ENCODE measurements at regions not wholly inside any gene's neighbourhood (a gene's known extent, or its start where the extent isn't known, plus 50 kb on each side); places are given as distances from the start of the nearest gene placed in this dataset.

DNA sequence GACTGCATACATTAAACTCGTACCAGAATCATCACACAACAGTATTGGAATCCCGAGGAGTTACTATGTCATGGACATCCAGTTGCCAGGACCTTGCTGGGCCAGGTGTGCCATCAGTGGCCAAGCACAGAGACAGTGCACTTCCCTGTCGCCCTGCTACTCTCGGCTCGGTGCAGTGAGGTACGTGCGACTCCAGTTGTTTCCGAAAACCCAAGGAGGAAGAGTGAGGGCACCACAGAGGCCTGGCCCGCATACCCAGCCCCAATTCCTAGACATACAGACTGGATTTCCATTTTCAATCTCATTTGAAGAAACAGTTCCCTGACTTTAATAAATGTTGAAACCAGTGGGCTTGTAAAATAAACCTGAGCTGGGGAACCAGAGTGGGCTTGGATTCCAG is 62.5 kb upstream of the AFDN start:
- H3K4me3 ChIP-seq (ENCODE audit: low read depth in 1 of 2, low read length in 2 of 2): no peak overlapping the region
- H3K36me3 ChIP-seq (ENCODE audit: control insufficient read depth in 1 of 2, insufficient read depth in 2 of 2, low read length in 2 of 2): no peaks in the 10 kb centered on the region
- no peaks in the 10 kb centered on the region for H3K9me3 ChIP-seq (ENCODE audit: control insufficient read depth in 1 of 2, low read length in 2 of 2)
- no peak overlapping the region for H3K27ac ChIP-seq (ENCODE audit: low read length)
- H3K27me3 ChIP-seq (ENCODE audit: low read depth, low read length): no peaks in the 10 kb centered on the region
- H3K4me1 ChIP-seq (ENCODE audit: control insufficient read depth in 1 of 2, insufficient read depth in 2 of 2, low read length in 2 of 2): peaks cover 7 to 17% of the 10 kb centered on the region in 2 donors

DNA sequence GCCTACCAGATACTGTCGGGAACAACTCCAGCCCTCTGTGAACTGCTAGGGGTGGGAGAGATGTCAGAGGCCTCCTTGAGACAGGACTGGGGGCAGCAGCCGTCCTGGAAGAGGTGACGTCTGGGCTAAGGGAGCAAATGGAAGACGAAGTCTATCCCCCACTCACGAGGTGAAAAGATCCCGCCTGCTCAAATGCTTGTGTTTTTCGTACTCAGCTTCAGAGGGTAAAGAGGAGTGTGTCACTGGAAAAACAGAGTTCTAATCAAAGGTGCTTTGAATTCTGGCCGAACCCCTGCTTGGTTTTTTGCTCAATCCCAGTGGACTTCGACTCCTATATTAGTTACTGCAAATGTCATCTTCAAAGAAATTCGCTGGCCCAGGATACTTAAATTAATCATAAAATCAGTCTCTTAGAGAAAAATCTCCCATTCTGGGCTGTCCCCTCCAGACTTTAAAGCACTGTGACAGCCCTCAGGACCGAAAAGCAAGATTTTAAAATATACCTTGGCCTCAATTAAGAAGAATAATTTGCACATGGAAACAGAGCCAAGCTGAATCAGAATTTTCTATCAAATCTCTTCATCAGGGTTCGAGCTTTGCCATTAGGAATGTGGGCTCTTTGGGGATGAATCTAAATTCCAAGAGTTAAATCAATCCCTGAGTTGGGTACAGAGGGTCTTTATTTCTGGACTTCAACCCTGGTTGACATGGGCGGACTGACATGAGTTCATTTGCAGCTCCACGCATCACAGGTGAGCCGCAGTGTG is 61.8 kb upstream of the AFDN start:
- no peak overlapping the region for H3K4me3 ChIP-seq (ENCODE audit: low read depth in 1 of 2, low read length in 2 of 2)
- H3K27ac ChIP-seq (ENCODE audit: low read length): no peak overlapping the region
- H3K4me1 ChIP-seq (ENCODE audit: control insufficient read depth in 1 of 2, insufficient read depth in 2 of 2, low read length in 2 of 2): peaks cover 7 to 17% of the 10 kb centered on the region in 2 donors

DNA sequence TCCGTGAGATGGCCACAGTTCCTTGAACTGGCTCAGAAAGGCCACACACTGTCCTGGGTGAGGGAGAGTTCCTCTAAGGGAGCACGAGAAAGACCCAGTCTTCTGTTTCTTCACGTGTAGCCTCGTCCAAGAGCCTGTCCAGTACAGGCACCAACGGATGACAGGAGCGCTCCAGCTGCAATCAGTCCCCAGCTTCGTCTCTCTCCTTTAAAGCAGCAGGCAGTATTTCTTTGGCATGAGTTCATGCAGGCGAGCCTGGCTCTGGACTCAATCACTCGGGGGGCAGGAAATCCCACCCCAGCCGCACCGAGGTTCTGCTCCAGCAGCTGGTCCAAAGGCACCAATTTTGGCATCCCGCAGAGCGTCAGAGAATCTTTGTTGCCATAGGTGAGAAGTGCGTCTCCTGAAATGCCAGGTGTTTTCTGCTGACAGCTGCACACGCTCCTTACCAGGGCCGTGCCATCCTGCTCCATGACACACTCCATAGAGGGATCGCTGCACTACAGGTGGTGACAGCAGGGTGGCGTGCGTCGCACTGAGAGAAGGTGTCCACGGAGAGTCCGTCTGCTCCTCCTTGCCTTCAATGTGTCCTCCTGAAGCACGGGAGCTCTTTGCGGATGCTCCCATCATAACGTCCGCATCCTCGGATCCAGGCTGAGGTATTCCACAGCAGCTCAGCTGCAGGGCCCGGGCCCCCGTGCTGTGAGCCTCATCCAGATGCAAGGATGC is 59.6 kb upstream of the AFDN start:
- H3K36me3 ChIP-seq (ENCODE audit: control insufficient read depth in 1 of 2, insufficient read depth in 2 of 2, low read length in 2 of 2): no peaks in the 10 kb centered on the region
- no peak overlapping the region for H3K4me3 ChIP-seq (ENCODE audit: low read depth in 1 of 2, low read length in 2 of 2)
- H3K9me3 ChIP-seq (ENCODE audit: control insufficient read depth in 1 of 2, low read length in 2 of 2): no peaks in the 10 kb centered on the region
- no peaks in the 10 kb centered on the region for H3K27me3 ChIP-seq (ENCODE audit: low read depth, low read length)
- peaks cover 0 to under 1% of the 10 kb centered on the region in 2 donors for H3K4me1 ChIP-seq (ENCODE audit: control insufficient read depth in 1 of 2, insufficient read depth in 2 of 2, low read length in 2 of 2)
- no peak overlapping the region for H3K27ac ChIP-seq (ENCODE audit: low read length)

More for the DNA sequence above, 61.8 kb upstream of the AFDN start:
- Histone ChIP-seq H3K27me3 (ENCODE audit: low read depth, low read length) (no peaks in the 10 kb centered on the region), H3K36me3 (ENCODE audit: control insufficient read depth in 1 of 2, insufficient read depth in 2 of 2, low read length in 2 of 2) (no peaks in the 10 kb centered on the region), H3K9me3 (ENCODE audit: control insufficient read depth in 1 of 2, low read length in 2 of 2) (no peaks in the 10 kb centered on the region)

DNA sequence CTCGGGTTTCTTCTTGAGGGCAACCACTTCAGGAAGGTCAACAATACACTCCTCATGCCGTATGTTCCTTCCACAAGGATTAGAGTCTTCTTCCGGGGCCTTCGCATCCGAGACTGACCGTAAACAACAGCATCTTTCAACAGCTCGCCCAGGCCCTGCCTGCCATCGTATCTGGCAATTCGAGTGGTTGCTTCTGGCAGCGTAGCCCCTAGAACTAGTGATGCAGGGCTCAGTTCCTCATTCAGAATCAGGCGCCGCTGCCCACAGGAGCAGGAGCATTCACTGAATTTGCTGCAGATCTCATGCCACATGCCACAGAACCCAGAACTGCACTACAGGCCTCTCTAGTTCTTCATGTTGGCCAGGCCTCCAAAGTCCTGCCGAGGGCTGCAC is 59.0 kb upstream of the AFDN start:
- no peaks in the 10 kb centered on the region for H3K27me3 ChIP-seq (ENCODE audit: low read depth, low read length)

DNA sequence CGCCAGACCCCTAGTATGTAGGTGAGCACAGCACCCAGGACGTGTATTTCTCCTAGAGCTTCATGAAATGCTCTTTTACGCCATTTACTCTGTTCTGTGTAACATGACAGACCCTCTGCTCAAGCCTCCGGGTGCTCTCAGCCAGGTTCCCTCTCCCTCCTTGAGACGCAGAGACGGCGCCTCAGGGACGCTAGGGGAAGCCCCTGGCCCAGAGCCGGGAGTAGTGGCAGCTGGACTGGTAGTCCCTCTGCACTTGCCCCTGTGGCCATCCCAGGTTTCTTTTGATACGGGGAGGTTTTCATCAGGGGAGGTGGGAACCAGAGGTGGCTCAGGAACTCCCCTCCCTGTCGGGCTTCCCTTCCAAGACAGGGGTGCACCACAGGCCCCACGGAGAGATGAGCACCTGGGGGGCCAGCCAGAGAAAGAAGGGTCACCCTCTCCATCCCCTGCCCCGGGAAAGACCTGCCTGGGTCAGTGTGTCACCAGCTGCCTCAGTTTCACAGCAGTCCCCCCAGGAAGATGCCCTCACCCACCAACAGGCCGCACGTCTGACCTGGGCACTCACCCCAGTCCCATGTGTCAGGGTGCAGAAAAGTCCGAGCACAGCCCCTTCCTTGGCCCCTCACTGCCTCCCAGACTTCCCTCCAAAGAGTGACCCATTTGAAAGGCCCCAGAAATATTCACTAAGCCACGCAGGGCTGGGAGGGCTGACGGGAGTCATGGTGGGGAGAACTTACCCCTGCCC is 58.1 kb upstream of the AFDN start:
- no peaks in the 10 kb centered on the region for H3K27me3 ChIP-seq (ENCODE audit: low read depth, low read length)
- no peaks in the 10 kb centered on the region for H3K9me3 ChIP-seq (ENCODE audit: control insufficient read depth in 1 of 2, low read length in 2 of 2)
- H3K4me3 ChIP-seq (ENCODE audit: low read depth in 1 of 2, low read length in 2 of 2): no peak overlapping the region
- H3K27ac ChIP-seq (ENCODE audit: low read length): no peak overlapping the region
- H3K36me3 ChIP-seq (ENCODE audit: control insufficient read depth in 1 of 2, insufficient read depth in 2 of 2, low read length in 2 of 2): no peaks in the 10 kb centered on the region
- H3K4me1 ChIP-seq (ENCODE audit: control insufficient read depth in 1 of 2, insufficient read depth in 2 of 2, low read length in 2 of 2): no peaks in the 10 kb centered on the region

More for the DNA sequence above, 59.0 kb upstream of the AFDN start:
- H3K4me1 ChIP-seq (ENCODE audit: control insufficient read depth in 1 of 2, insufficient read depth in 2 of 2, low read length in 2 of 2): no peaks in the 10 kb centered on the region
- no peak overlapping the region for H3K27ac ChIP-seq (ENCODE audit: low read length)
- H3K4me3 ChIP-seq (ENCODE audit: low read depth in 1 of 2, low read length in 2 of 2): no peak overlapping the region
- H3K9me3 ChIP-seq (ENCODE audit: control insufficient read depth in 1 of 2, low read length in 2 of 2): no peaks in the 10 kb centered on the region
- no peaks in the 10 kb centered on the region for H3K36me3 ChIP-seq (ENCODE audit: control insufficient read depth in 1 of 2, insufficient read depth in 2 of 2, low read length in 2 of 2)

DNA sequence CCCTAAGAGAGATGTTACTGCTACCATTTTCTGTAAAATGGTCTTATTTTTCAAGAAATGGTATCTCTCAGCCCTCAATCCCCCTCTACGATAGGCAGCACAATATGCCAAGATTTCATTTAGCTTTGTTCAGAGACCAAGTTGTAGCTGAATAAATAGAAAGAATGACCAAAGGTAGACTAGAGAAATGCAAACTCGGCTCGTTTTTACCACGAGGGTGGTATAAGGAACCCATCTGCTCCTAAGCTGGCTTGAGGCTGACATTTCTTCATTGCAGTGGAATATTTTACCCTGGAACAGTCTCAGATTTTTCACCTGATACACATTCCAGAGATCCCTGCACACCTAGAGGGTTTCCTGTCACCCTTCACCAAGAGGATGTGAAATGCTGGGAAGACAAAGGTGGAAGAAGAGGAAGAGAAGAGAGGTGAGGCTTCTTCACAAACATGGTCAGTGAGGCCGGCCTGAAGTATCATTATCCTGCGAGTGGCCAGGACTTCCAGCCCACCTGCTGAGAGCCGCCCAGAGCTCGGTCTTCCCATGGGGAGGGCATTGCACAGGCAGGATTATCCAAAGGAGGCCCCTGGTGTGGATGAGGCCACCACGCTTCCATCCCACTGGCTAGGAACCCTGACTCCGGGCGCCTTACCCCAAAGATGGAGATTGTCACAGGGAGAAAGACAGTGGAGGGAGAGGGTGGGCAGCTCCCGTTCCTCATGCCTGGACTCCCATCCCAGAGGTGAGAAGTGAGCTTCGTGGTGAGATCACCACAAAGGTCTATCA is 57.1 kb upstream of the AFDN start:
- Histone ChIP-seq H3K27ac (ENCODE audit: low read length) (no peak overlapping the region), H3K9me3 (ENCODE audit: control insufficient read depth in 1 of 2, low read length in 2 of 2) (no peaks in the 10 kb centered on the region), H3K4me1 (ENCODE audit: control insufficient read depth in 1 of 2, insufficient read depth in 2 of 2, low read length in 2 of 2) (no peaks in the 10 kb centered on the region), H3K36me3 (ENCODE audit: control insufficient read depth in 1 of 2, insufficient read depth in 2 of 2, low read length in 2 of 2) (no peaks in the 10 kb centered on the region), H3K4me3 (ENCODE audit: low read depth in 1 of 2, low read length in 2 of 2) (no peak overlapping the region), H3K27me3 (ENCODE audit: low read depth, low read length) (no peaks in the 10 kb centered on the region)

DNA sequence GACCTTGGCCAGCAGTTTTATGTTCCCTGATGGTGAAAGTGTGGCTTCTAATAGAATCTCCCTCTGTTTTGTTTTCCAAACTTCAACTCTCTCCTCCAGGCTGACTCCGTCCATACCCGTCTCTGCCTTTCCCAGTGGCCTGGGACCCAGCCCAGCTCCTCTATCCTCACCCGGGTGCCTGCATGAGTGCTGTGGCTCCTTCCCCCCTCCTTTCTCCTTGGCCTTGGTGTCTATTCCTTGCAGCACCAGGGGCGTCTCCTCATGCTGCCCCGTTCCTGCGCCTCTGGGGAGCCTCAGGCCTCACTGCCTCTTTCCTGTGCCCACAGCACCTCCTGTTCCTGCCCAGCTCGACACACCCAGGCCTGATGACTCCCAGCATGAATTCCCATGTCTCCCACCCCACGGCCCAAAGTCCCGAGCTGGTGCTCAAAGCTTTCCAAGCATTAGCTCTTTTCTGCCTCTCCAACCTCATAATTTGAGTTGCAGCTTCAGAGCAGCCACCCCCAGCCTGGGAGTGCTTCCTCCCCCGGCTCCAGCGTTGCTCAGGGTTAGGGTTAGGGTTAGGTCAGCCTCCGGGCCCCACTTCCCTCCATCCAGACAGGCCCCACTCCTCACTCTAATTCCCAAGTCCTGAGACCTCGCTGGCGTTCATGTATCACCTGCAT is 56.3 kb upstream of the AFDN start:
- Histone ChIP-seq H3K36me3 (ENCODE audit: control insufficient read depth in 1 of 2, insufficient read depth in 2 of 2, low read length in 2 of 2) (no peaks in the 10 kb centered on the region), H3K4me3 (ENCODE audit: low read depth in 1 of 2, low read length in 2 of 2) (no peak overlapping the region), H3K4me1 (ENCODE audit: control insufficient read depth in 1 of 2, insufficient read depth in 2 of 2, low read length in 2 of 2) (no peaks in the 10 kb centered on the region), H3K9me3 (ENCODE audit: control insufficient read depth in 1 of 2, low read length in 2 of 2) (no peaks in the 10 kb centered on the region), H3K27ac (ENCODE audit: low read length) (no peak overlapping the region), H3K27me3 (ENCODE audit: low read depth, low read length) (no peaks in the 10 kb centered on the region)

DNA sequence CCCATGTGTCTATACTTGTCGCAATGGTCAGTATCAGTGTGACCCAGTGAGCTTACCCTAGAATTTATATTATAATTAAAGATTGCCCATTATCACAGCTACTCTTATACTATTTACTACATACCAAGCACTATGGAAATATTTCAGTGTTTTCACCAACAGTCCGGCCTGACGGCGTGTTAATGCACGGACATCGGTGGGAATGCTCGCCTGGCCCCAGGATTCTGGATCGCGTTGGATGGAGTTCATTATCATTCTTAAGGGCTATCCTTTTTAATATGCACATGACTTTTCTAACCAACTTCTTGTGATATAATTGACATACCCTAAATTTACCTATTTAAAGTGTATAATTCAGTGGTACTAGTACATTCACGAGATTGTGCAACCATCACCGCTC is 51.8 kb upstream of the AFDN start:
- Histone ChIP-seq H3K4me3 (ENCODE audit: low read depth in 1 of 2, low read length in 2 of 2) (no peak overlapping the region), H3K9me3 (ENCODE audit: control insufficient read depth in 1 of 2, low read length in 2 of 2) (no peaks in the 10 kb centered on the region), H3K4me1 (ENCODE audit: control insufficient read depth in 1 of 2, insufficient read depth in 2 of 2, low read length in 2 of 2) (no peaks in the 10 kb centered on the region), H3K36me3 (ENCODE audit: control insufficient read depth in 1 of 2, insufficient read depth in 2 of 2, low read length in 2 of 2) (no peaks in the 10 kb centered on the region), H3K27ac (ENCODE audit: low read length) (no peak overlapping the region), H3K27me3 (ENCODE audit: low read depth, low read length) (no peaks in the 10 kb centered on the region)

DNA sequence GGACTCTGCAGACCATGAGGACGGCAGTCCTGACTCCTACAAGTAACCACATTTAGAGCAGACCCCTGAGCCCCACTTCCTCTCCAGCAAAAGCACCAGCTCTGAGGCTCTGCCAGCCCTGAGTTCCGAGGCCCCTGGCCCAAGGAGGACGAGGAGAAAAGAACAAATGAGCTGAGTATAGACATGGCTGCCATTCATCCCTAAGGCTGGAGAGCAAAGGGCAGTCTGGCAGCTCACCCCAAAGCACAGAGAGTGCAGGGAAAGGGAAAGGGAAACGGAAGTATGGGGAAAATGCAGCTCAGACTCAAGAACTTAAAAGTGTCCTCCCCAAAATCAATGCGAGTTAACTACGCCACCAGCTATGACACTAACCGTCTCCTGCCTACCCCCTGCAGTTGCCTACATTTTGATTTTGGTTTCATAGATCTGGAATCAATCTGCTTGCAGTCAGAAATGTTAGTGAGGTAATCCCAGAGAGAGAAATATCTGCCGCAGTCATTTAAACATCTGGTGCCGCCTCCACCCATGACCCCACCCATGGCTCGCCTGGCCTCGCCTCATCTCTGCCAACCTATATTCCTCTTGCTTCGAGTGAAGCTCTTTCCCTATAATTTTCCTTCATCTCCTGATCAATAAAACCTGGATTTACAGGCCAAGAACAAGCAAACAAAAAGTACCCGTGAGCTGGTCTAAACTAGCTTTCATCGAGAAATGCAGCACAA is 49.6 kb upstream of the AFDN start:
- Histone ChIP-seq H3K4me1 (ENCODE audit: control insufficient read depth in 1 of 2, insufficient read depth in 2 of 2, low read length in 2 of 2) (no peaks in the 10 kb centered on the region), H3K27me3 (ENCODE audit: low read depth, low read length) (no peaks in the 10 kb centered on the region), H3K4me3 (ENCODE audit: low read depth in 1 of 2, low read length in 2 of 2) (no peak overlapping the region), H3K27ac (ENCODE audit: low read length) (no peak overlapping the region), H3K9me3 (ENCODE audit: control insufficient read depth in 1 of 2, low read length in 2 of 2) (no peaks in the 10 kb centered on the region), H3K36me3 (ENCODE audit: control insufficient read depth in 1 of 2, insufficient read depth in 2 of 2, low read length in 2 of 2) (no peaks in the 10 kb centered on the region)
